GM21526 (cell line): ENCODE measurements at regions not wholly inside any gene's neighbourhood (a gene's known extent, or its start where the extent isn't known, plus 50 kb on each side); places are given as distances from the start of the nearest gene placed in this dataset.

Experiments
- ATAC-seq: cut with Tn5 transposase; IDR thresholded peaks from one replicate; pipeline ENCODE4 v1.9.1; 2021; ENCODE audit warnings: moderate library complexity; ENCODE audit not compliant: unreplicated experiment, low FRiP score

GRCh38 chr6:169850154-169850553 lies 98.7 kb downstream of the ERMARD start:
- ATAC-seq: no peak

GRCh38 chr6:169849396-169849795 lies 98.0 kb downstream of the ERMARD start:
- ATAC-seq: no peak

GRCh38 chr6:169848946-169849345 lies 97.5 kb downstream of the ERMARD start:
- no peak for ATAC-seq

GRCh38 chr6:169847901-169848311 lies 96.5 kb downstream of the ERMARD start:
- ATAC-seq: no peak

- ATAC-seq: no peak
These were observed 95.8 kb downstream of the ERMARD start for GRCh38 chr6:169847141-169847674.

GRCh38 chr6:169846286-169847056 lies 95.0 kb downstream of the ERMARD start:
- ATAC-seq: no peak

- no peak for ATAC-seq
These were observed 94.2 kb downstream of the ERMARD start for GRCh38 chr6:169845426-169846285.

GRCh38 chr6:169844946-169845345 lies 93.5 kb downstream of the ERMARD start:
- ATAC-seq: no peak

GRCh38 chr6:169843991-169844390 lies 92.6 kb downstream of the ERMARD start:
- ATAC-seq: no peak

- no peak for ATAC-seq
These were observed 91.7 kb downstream of the ERMARD start for GRCh38 chr6:169843110-169843509.

- no peak for ATAC-seq
These were observed 90.6 kb downstream of the ERMARD start for GRCh38 chr6:169841907-169842606.

- ATAC-seq: no peak
These were observed 89.8 kb downstream of the ERMARD start for GRCh38 chr6:169841251-169841650.

GRCh38 chr6:169839898-169840631 lies 88.6 kb downstream of the ERMARD start:
- no peak for ATAC-seq

- ATAC-seq: no peak
These were observed 88.1 kb downstream of the ERMARD start for GRCh38 chr6:169839493-169839892.

- ATAC-seq: no peak
These were observed 87.6 kb downstream of the ERMARD start for GRCh38 chr6:169839029-169839481.

GRCh38 chr6:169838346-169839028 lies 87.1 kb downstream of the ERMARD start:
- ATAC-seq: no peak

- ATAC-seq: no peak
These were observed 86.3 kb downstream of the ERMARD start for GRCh38 chr6:169837529-169838250.

GRCh38 chr6:169833258-169833794 lies 81.9 kb downstream of the ERMARD start:
- no peak for ATAC-seq
